ENCODE measurements at regions not wholly inside any gene's neighbourhood (a gene's known extent, or its start where the extent isn't known, plus 50 kb on each side); places are given as distances from the start of the nearest gene placed in this dataset.

GRCh38 chr5:72651779-72652178 lies 144.6 kb upstream of the ZNF366 start:
- TF ChIP-seq, protein P1, sequence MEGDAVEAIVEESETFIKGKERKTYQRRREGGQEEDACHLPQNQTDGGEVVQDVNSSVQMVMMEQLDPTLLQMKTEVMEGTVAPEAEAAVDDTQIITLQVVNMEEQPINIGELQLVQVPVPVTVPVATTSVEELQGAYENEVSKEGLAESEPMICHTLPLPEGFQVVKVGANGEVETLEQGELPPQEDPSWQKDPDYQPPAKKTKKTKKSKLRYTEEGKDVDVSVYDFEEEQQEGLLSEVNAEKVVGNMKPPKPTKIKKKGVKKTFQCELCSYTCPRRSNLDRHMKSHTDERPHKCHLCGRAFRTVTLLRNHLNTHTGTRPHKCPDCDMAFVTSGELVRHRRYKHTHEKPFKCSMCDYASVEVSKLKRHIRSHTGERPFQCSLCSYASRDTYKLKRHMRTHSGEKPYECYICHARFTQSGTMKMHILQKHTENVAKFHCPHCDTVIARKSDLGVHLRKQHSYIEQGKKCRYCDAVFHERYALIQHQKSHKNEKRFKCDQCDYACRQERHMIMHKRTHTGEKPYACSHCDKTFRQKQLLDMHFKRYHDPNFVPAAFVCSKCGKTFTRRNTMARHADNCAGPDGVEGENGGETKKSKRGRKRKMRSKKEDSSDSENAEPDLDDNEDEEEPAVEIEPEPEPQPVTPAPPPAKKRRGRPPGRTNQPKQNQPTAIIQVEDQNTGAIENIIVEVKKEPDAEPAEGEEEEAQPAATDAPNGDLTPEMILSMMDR (conservative IDR thresholded peaks at IDR 0.05; ENCODE audit: low read depth in 2 of 2) = no peak
- TF ChIP-seq REST (IDR thresholded peaks at IDR 0.05; ENCODE audit: unreplicated experiment) (no peak), EZH2 (IDR thresholded peaks at IDR 0.05; ENCODE audit: low read depth, unreplicated experiment) (no peak), STAT1 (IDR thresholded peaks at IDR 0.05; ENCODE audit: unreplicated experiment) (no peak), ZNF462 (CRISPR knock-in tag; IDR thresholded peaks at IDR 0.05) (no peak), JUNB (IDR thresholded peaks at IDR 0.05; ENCODE audit: unreplicated experiment) (no peak), NANOG (IDR thresholded peaks at IDR 0.05; ENCODE audit: borderline replicate concordance) (no peak), POLR2AphosphoS5 (IDR thresholded peaks at IDR 0.05; ENCODE audit: low read depth) (no peak), EZH2phosphoT487 (IDR thresholded peaks at IDR 0.05; ENCODE audit: unreplicated experiment) (no peak)
